OCI-LY3 (cell line): ENCODE measurements at regions not wholly inside any gene's neighbourhood (a gene's known extent, or its start where the extent isn't known, plus 50 kb on each side); places are given as distances from the start of the nearest gene placed in this dataset.

Source experiments
- H2AFZ ChIP-seq: fragments of 200-600, 300-600 bp; shearing (Covaris generic); 2 replicates; pipeline ENCODE4 v1.6.0; 2014; ENCODE audit warnings: antibody characterized with exemption, low read depth, low read length
- H3K27ac ChIP-seq: fragments of 200-600, 300-600 bp; sonication (generic); 2 replicates; pipeline ENCODE4 v1.5.1; 2014; ENCODE audit warnings: mild to moderate bottlenecking, low read length, moderate library complexity, mixed read lengths
- H3K27me3 ChIP-seq: fragments of 200-600, 300-600 bp; sonication (generic); 2 replicates; pipeline ENCODE4 v1.6.1; 2014; ENCODE audit warnings: low read depth, low read length, mixed read lengths
- H3K36me3 ChIP-seq: fragments of 200-600, 300-600 bp; sonication (generic); replicated peaks from 2 replicates; pipeline ENCODE3; 2014; ENCODE audit warnings: low read depth, low read length, mixed read lengths
- H3K4me1 ChIP-seq: fragments of 300-600, 200-600 bp; sonication (generic); 2 replicates; pipeline ENCODE4 v1.6.1; 2014; ENCODE audit warnings: low read length, mixed read lengths
- H3K4me2 ChIP-seq: fragments of 200-600, 300-600 bp; sonication (generic); 2 replicates; pipeline ENCODE4 v1.6.1; 2014; ENCODE audit warnings: low read length, mixed read lengths
- H3K4me3 ChIP-seq: fragments of 300-600, 200-600 bp; sonication (generic); 2 replicates; pipeline ENCODE4 v1.5.1; 2014; ENCODE audit warnings: antibody characterized with exemption, mild to moderate bottlenecking, low read length, moderate library complexity
- H3K79me2 ChIP-seq: fragments of 300-600, 200-600 bp; shearing (Covaris generic); 2 replicates; pipeline ENCODE4 v1.6.1; 2014; ENCODE audit warnings: mild to moderate bottlenecking, low read length, mixed read lengths
- H3K9ac ChIP-seq: fragments of 300-600, 200-600 bp; shearing (Covaris generic); 2 replicates; pipeline ENCODE4 v1.6.0; 2014; ENCODE audit warnings: mild to moderate bottlenecking, low read length, moderate library complexity
- H3K9me3 ChIP-seq: fragments of 200-600, 300-600 bp; shearing (Covaris generic); 2 replicates; pipeline ENCODE4 v1.6.1; 2014; ENCODE audit warnings: low read length, mixed read lengths; ENCODE audit not compliant: insufficient read depth
- H4K20me1 ChIP-seq: fragments of 200-600, 300-600 bp; sonication (generic); 2 replicates; pipeline ENCODE4 v1.6.1; 2016; ENCODE audit warnings: low read length, mixed read lengths; ENCODE audit not compliant: insufficient read depth
- EZH2phosphoT487 ChIP-seq: fragments of 200-600 bp; shearing (Covaris generic); IDR thresholded peaks from 2 replicates; pipeline ENCODE4 v1.6.1; 2018; ENCODE audit warnings: antibody characterized with exemption, mixed run types, low read depth
- TF ChIP-seq, protein P1 (sequence below): fragments of 200-600, 300-600 bp; sonication (generic); IDR thresholded peaks from 2 replicates; pipeline ENCODE4 v1.5.1; 2014; ENCODE audit warnings: antibody characterized with exemption, low read length, low read depth

DNA sequence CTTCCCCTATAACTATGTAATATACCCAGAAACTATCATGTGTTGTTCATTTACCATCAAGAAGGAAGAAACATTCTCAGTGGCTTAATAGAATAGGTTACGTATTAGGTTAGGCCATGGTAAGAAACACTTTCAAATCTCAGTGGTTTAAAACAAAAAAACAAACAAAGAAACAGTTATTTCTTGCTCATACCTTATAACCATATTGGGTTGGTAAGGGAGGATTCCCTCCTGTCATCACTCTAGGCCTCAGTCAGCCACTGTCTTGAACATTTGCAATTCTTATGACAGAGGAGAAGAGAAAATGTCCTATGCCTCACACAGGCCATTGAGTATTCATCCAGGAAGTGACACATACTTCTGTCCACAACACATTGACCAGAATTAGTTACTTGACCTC, 727.7 kb upstream of the NECTIN3 start:
- no peak overlapping the region for H3K27ac ChIP-seq
- H3K27me3 ChIP-seq, result no peaks in the 10 kb centered on the region
- no peak overlapping the region for H3K9ac ChIP-seq
- H3K36me3 ChIP-seq, result no peaks in the 10 kb centered on the region
- H4K20me1 ChIP-seq, result no peaks in the 10 kb centered on the region
- H2AFZ ChIP-seq, result no peak overlapping the region
- no peaks in the 10 kb centered on the region for H3K79me2 ChIP-seq
- H3K4me2 ChIP-seq, result no peak overlapping the region
- no peak overlapping the region for H3K4me3 ChIP-seq
- no peaks in the 10 kb centered on the region for H3K4me1 ChIP-seq
- TF ChIP-seq, protein P1, sequence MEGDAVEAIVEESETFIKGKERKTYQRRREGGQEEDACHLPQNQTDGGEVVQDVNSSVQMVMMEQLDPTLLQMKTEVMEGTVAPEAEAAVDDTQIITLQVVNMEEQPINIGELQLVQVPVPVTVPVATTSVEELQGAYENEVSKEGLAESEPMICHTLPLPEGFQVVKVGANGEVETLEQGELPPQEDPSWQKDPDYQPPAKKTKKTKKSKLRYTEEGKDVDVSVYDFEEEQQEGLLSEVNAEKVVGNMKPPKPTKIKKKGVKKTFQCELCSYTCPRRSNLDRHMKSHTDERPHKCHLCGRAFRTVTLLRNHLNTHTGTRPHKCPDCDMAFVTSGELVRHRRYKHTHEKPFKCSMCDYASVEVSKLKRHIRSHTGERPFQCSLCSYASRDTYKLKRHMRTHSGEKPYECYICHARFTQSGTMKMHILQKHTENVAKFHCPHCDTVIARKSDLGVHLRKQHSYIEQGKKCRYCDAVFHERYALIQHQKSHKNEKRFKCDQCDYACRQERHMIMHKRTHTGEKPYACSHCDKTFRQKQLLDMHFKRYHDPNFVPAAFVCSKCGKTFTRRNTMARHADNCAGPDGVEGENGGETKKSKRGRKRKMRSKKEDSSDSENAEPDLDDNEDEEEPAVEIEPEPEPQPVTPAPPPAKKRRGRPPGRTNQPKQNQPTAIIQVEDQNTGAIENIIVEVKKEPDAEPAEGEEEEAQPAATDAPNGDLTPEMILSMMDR, result no peak
- TF ChIP-seq EZH2phosphoT487, result no peak
- H3K9me3 ChIP-seq, result no peaks in the 10 kb centered on the region

GRCh38 chr3:110344487-110344886, 727.1 kb upstream of the NECTIN3 start:
- H3K4me1 ChIP-seq, result no peaks in the 10 kb centered on the region
- H3K27me3 ChIP-seq, result no peaks in the 10 kb centered on the region
- TF ChIP-seq, protein P1, result no peak
- TF ChIP-seq EZH2phosphoT487, result no peak
- H3K79me2 ChIP-seq, result no peaks in the 10 kb centered on the region
- H4K20me1 ChIP-seq, result no peaks in the 10 kb centered on the region
- H3K36me3 ChIP-seq, result no peaks in the 10 kb centered on the region
- H3K9ac ChIP-seq, result no peak overlapping the region
- no peak overlapping the region for H3K27ac ChIP-seq
- no peak overlapping the region for H3K4me2 ChIP-seq
- H2AFZ ChIP-seq, result no peak overlapping the region
- no peak overlapping the region for H3K4me3 ChIP-seq
- no peaks in the 10 kb centered on the region for H3K9me3 ChIP-seq

- H3K79me2 ChIP-seq, result no peaks in the 10 kb centered on the region
- H3K36me3 ChIP-seq, result no peaks in the 10 kb centered on the region
- no peak overlapping the region for H3K4me3 ChIP-seq
- no peak overlapping the region for H3K27ac ChIP-seq
- no peak overlapping the region for H3K9ac ChIP-seq
- no peaks in the 10 kb centered on the region for H3K9me3 ChIP-seq
- no peak overlapping the region for H3K4me2 ChIP-seq
- no peak for TF ChIP-seq EZH2phosphoT487
- TF ChIP-seq, protein P1, result no peak
- H3K27me3 ChIP-seq, result no peaks in the 10 kb centered on the region
- no peak overlapping the region for H2AFZ ChIP-seq
- no peaks in the 10 kb centered on the region for H3K4me1 ChIP-seq
- no peaks in the 10 kb centered on the region for H4K20me1 ChIP-seq
Measured at GRCh38 chr3:110344897-110345767, 726.5 kb upstream of the NECTIN3 start.

GRCh38 chr3:110349295-110349694, 722.3 kb upstream of the NECTIN3 start:
- no peaks in the 10 kb centered on the region for H4K20me1 ChIP-seq
- H3K79me2 ChIP-seq, result no peaks in the 10 kb centered on the region
- TF ChIP-seq, protein P1, result no peak
- TF ChIP-seq EZH2phosphoT487, result no peak
- no peak overlapping the region for H3K27ac ChIP-seq
- H3K4me3 ChIP-seq, result no peak overlapping the region
- no peaks in the 10 kb centered on the region for H3K36me3 ChIP-seq
- no peak overlapping the region for H2AFZ ChIP-seq
- no peak overlapping the region for H3K4me2 ChIP-seq
- no peaks in the 10 kb centered on the region for H3K27me3 ChIP-seq
- H3K9ac ChIP-seq, result no peak overlapping the region
- no peaks in the 10 kb centered on the region for H3K9me3 ChIP-seq
- H3K4me1 ChIP-seq, result no peaks in the 10 kb centered on the region
